ENCODE measurements at regions not wholly inside any gene's neighbourhood (a gene's known extent, or its start where the extent isn't known, plus 50 kb on each side); places are given as distances from the start of the nearest gene placed in this dataset.

GRCh38 chr15:98394546-98394945 is 253.8 kb upstream of the IGF1R start:
- Histone ChIP-seq H2AFZ (ENCODE audit: insufficient read depth, low read depth, low read length, poor library complexity, severe bottlenecking) (no peak overlapping the region), H3K27me3 (replicated peaks in 1 of 4; ENCODE audit: control extremely low read depth in 1 of 4, control insufficient read depth in 3 of 4, insufficient read depth in 4 of 4, low read length in 3 of 4) (no peaks in the 10 kb centered on the region), H3K4me2 (replicated peaks; ENCODE audit: low read depth, low read length, poor library complexity, severe bottlenecking) (no peak overlapping the region), H3K36me3 (replicated peaks in 1 of 2; ENCODE audit: control extremely low read depth in 1 of 2, control insufficient read depth in 1 of 2, extremely low read depth in 1 of 2, insufficient read depth in 2 of 2, low read length in 1 of 2) (no peaks in the 10 kb centered on the region), H3K79me2 (ENCODE audit: control insufficient read depth, insufficient read depth, low read length) (no peaks in the 10 kb centered on the region), H3K27ac (ENCODE audit: low read length in 2 of 2) (no peak overlapping the region), H4K20me1 (ENCODE audit: control insufficient read depth, insufficient read depth, low read length, poor library complexity, severe bottlenecking) (no peaks in the 10 kb centered on the region), H3K9ac (ENCODE audit: low read length) (no peak overlapping the region), H3K4me1 (ENCODE audit: control insufficient read depth in 2 of 2, insufficient read depth in 2 of 2, low read length in 2 of 2) (no peaks in the 10 kb centered on the region), H3K9me3 (ENCODE audit: control extremely low read depth in 1 of 3, control insufficient read depth in 2 of 3, insufficient read depth in 1 of 3, low read length in 2 of 3) (no peaks in the 10 kb centered on the region), H3K4me3 (ENCODE audit: control extremely low read depth in 1 of 5, extremely low read depth in 1 of 5, insufficient read depth in 1 of 5, low read depth in 2 of 5, low read length in 4 of 5) (no peak overlapping the region)
- no peak overlapping the region for H3K4me3 Mint-ChIP-seq
- 79% methylated on average over 6 of the region's 10 CpGs for WGBS (ENCODE audit: insufficient coverage)
- intact Hi-C loops (cut with micrococcal nuclease), result no loop called here
- H3K27me3 Mint-ChIP-seq, result no peaks in the 10 kb centered on the region
- no peak for DNase-seq
- no peak for ATAC-seq (ENCODE audit: low read depth)
- no peaks in the 10 kb centered on the region for H3K4me1 Mint-ChIP-seq
- TF ChIP-seq EZH2 (IDR thresholded peaks at IDR 0.05; ENCODE audit: borderline replicate concordance, insufficient read depth, low read depth, low read length, poor library complexity, severe bottlenecking) (no peak), CTCF (IDR thresholded peaks at IDR 0.05) (no peak)
- POLR2A ChIA-PET, result no interaction called here
- no peak overlapping the region for H3K27ac Mint-ChIP-seq
- H3K9me3 Mint-ChIP-seq (ENCODE audit: insufficient read depth), result no peaks in the 10 kb centered on the region
- CTCF ChIA-PET, result no interaction called here

DNA sequence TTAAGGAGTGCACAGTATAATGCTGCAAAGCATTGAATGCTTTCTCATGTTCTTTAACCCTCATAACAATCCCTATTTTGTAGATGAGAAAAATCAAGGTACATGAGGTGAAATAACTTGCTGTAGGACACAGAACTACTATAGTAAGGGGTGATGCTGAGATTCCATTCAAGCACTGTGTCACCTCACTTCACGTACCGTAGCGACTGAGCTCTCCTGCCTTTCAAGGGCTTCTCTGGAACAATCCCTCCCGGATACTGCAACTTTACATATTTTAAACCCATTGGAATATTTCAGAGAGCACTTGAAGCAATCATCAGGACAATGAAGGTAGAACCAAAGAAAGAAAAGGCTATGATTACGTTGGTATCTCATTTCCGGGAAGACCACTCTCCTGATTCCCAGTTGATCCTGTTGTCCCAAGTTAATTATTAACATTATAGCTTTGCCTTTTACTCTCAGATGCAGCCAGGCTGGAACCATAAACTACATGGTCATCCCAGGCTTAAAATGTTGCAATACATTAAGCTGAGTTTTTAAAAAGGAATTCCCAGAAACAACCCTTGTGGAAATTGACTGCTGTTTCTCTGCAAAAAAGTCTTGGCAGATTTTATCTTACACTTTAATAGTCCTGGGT is 252.2 kb upstream of the IGF1R start:
- TF ChIP-seq EZH2 (IDR thresholded peaks at IDR 0.05; ENCODE audit: borderline replicate concordance, insufficient read depth, low read depth, low read length, poor library complexity, severe bottlenecking) (no peak), CTCF (IDR thresholded peaks at IDR 0.05) (no peak)
- DNase-seq, result no peak
- H3K36me3 ChIP-seq (replicated peaks in 1 of 2; ENCODE audit: control extremely low read depth in 1 of 2, control insufficient read depth in 1 of 2, extremely low read depth in 1 of 2, insufficient read depth in 2 of 2, low read length in 1 of 2), result no peaks in the 10 kb centered on the region
- H3K9me3 Mint-ChIP-seq (ENCODE audit: insufficient read depth), result no peaks in the 10 kb centered on the region
- no peaks in the 10 kb centered on the region for H3K79me2 ChIP-seq (ENCODE audit: control insufficient read depth, insufficient read depth, low read length)
- H3K27ac ChIP-seq (ENCODE audit: low read length in 2 of 2), result no peak overlapping the region
- no peak overlapping the region for H3K9ac ChIP-seq (ENCODE audit: low read length)
- no peak overlapping the region for H2AFZ ChIP-seq (ENCODE audit: insufficient read depth, low read depth, low read length, poor library complexity, severe bottlenecking)
- no peaks in the 10 kb centered on the region for H3K4me1 ChIP-seq (ENCODE audit: control insufficient read depth in 2 of 2, insufficient read depth in 2 of 2, low read length in 2 of 2)
- no peak overlapping the region for H3K27ac Mint-ChIP-seq
- no peak overlapping the region for H3K4me3 Mint-ChIP-seq
- no peaks in the 10 kb centered on the region for H3K27me3 Mint-ChIP-seq
- intact Hi-C loops (cut with micrococcal nuclease), result no loop called here
- no peaks in the 10 kb centered on the region for H3K4me1 Mint-ChIP-seq
- 100% methylated on average over 1 of the region's 6 CpGs for WGBS (ENCODE audit: insufficient coverage)
- no peaks in the 10 kb centered on the region for H4K20me1 ChIP-seq (ENCODE audit: control insufficient read depth, insufficient read depth, low read length, poor library complexity, severe bottlenecking)
- H3K27me3 ChIP-seq (replicated peaks in 1 of 4; ENCODE audit: control extremely low read depth in 1 of 4, control insufficient read depth in 3 of 4, insufficient read depth in 4 of 4, low read length in 3 of 4), result no peaks in the 10 kb centered on the region
- POLR2A ChIA-PET, result no interaction called here
- CTCF ChIA-PET, result no interaction called here
- no peak overlapping the region for H3K4me3 ChIP-seq (ENCODE audit: control extremely low read depth in 1 of 5, extremely low read depth in 1 of 5, insufficient read depth in 1 of 5, low read depth in 2 of 5, low read length in 4 of 5)
- ATAC-seq (ENCODE audit: low read depth), result no peak
- no peak overlapping the region for H3K4me2 ChIP-seq (replicated peaks; ENCODE audit: low read depth, low read length, poor library complexity, severe bottlenecking)
- peaks cover 0 to 3% (median 0%) of the 10 kb centered on the region in 3 donors for H3K9me3 ChIP-seq (ENCODE audit: control extremely low read depth in 1 of 3, control insufficient read depth in 2 of 3, insufficient read depth in 1 of 3, low read length in 2 of 3)
